ENCODE measurements at regions not wholly inside any gene's neighbourhood (a gene's known extent, or its start where the extent isn't known, plus 50 kb on each side); places are given as distances from the start of the nearest gene placed in this dataset.

DNA sequence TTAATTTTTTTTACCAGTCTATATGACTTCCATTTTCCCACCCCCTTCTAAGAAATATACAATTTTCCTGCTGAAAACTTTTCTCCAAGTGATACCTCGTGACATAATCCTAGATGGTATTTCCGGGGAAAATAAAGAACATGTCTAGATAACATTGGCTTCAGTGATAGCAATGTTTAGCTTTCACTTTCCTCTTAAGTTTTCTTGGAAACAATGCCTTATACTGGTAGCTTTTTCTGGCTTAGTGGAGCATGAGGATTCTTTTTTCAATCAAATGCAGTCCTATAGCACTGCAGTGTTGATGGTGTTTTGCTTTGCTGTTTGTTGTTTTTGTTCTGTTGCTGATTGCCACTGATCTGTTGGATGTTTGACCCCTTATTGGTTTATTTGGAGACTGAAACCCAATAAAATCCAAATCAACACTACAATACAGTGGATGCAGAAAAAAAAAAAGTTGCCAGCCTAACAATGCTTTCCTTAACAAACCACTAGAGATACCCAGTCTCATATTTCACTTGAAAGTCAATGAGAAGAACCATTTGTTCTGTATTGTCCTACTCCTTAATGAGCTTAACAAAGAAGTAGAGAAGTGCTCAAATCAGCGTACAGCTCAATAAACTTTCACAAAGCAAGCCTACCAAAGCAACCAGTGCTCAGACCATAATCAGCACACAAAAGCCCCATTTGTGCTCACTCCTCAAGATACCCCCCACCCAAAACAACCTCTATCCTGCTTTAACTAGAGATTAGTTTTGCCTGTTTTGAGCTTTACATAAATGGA lies 74.2 kb upstream of the GRAMD2B start:
- no peak for TF ChIP-seq CTCF (conservative IDR thresholded peaks at IDR 0.05; ENCODE audit: low read depth, low read length)
- no peak for DNase-seq (ENCODE audit: low read depth)
- no peak overlapping the region for H3K4me3 ChIP-seq (ENCODE audit: low read depth, low read length)

- H3K4me3 ChIP-seq (ENCODE audit: low read depth, low read length) = no peak overlapping the region
- peak; percentile 63 for DNase-seq (ENCODE audit: low read depth)
- no peak for TF ChIP-seq CTCF (conservative IDR thresholded peaks at IDR 0.05; ENCODE audit: low read depth, low read length)
Measured at GRCh38 chr5:126351153-126351552, 72.1 kb upstream of the GRAMD2B start.

DNA sequence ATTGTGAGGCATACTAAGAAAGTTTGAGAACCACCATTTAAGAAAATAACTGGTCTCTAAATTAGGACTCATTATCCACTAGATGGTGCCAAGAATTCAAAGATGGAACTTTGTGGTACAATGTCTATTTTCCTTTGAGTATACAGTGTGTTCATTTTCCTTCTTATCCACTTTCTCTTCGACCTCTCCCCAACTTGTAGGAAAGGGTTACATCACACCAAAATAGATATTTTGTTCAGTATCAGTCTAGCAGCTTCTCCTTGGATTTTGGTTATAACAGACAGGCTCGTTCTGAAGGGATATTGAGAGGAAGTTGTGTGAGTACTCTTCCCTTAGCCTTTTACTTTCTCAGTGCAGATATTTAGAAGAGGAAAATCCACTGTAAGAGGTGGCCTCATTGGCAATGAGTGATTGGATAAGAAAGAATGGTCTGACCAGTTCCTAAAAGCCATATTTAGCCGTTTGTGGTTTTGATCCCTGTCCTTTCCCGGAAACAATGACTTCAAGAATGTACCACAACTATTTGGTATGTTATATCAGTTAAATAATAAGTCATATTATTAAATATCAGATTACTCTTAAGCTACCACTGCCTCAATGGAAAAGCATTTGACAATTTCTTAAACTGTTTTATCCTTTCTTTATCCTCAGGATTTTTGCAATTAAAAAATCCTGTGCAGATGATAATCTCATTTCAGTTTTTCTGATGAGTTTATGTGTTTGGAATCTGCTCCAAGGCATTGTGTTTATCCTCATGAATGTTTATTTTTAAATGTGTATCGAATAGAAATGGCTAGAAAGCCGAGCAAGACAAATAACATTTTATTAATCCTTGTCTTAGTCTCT lies 69.0 kb upstream of the GRAMD2B start:
- H3K4me3 ChIP-seq (ENCODE audit: low read depth, low read length) = peak overlapping the region; percentile 14
- peak; percentile 59 for TF ChIP-seq CTCF (conservative IDR thresholded peaks at IDR 0.05; ENCODE audit: low read depth, low read length)
- peak; percentile 73 for DNase-seq (ENCODE audit: low read depth)

DNA sequence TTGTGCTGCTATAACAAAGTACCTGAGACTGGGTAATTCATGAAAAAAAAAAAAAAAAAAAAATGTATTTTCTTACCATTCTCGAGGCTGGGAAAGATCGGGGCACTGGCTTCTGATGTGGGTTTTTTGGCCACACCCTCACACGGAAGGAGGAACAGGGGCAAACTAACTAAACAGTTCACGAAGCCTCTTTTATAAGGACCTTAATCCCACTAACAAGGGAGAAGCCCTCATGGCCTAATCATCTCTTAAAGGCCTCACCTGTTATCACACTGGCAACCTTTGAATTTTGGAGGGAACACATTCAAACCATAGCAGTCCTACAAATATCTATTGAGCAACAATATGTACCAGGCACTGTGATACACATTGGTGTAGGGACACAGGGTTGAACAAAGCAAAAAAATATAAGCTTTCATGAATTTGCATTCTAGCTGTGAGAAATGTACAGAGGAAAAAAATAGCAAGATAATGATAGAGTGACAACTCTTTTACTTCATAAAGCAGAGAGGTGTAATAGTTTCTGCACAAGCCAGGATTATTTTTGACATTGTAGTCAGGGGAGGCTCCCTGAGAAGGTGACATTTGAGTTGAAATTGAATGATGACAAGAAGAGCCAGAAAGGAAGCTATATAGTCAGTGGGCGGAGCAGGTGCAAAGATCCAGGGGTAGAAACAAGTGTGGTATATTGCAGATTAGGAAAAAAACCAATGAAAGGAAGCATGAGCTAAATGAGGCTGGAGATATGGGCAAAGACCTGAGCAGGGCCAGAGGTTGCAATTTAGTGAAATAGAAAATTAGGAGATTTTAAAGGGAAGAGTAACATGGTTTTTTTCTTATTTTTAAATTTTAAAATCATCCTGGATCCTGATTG lies 68.1 kb upstream of the GRAMD2B start:
- DNase-seq (ENCODE audit: low read depth) = no peak
- no peak overlapping the region for H3K4me3 ChIP-seq (ENCODE audit: low read depth, low read length)
- no peak for TF ChIP-seq CTCF (conservative IDR thresholded peaks at IDR 0.05; ENCODE audit: low read depth, low read length)

GRCh38 chr5:126355940-126356339 lies 67.3 kb upstream of the GRAMD2B start:
- no peak overlapping the region for H3K4me3 ChIP-seq (ENCODE audit: low read depth, low read length)
- no peak for TF ChIP-seq CTCF (conservative IDR thresholded peaks at IDR 0.05; ENCODE audit: low read depth, low read length)
- no peak for DNase-seq (ENCODE audit: low read depth)

DNA sequence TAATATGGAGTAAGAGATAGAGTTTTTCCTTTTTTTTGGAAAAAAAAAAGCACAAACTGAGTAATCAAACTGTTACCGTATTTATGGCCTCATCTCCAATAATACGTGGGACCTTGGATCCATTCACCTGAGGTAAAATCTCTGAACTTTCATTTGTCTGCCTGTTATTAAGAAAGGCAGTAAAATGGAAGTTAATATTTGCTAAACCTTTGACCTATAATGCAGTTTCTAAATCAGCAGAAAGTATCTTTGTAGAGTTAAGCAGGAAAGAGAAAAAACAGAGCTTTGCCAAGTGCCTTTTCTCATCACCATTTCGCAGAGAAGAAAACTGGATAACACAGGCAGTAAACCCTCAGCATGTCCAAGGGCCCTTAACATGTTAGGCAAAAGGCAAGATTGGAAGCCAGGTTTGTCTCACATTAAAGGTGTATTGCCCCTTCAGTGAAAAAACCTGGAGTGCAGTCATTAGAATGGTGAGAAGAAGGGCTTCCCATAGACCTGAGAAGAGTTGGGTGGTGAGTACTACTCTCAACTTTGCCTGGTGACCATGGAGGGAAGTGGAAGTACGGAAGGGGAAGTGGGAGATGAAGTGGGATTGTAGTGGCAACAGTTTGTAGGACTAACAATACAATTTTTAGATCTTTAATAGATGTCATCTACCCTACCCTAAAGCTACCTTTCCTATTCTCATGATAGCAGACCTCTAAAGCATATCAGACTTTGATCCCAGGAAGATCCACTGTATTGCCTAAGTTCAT lies 65.4 kb upstream of the GRAMD2B start:
- no peak for TF ChIP-seq CTCF (conservative IDR thresholded peaks at IDR 0.05; ENCODE audit: low read depth, low read length)
- DNase-seq (ENCODE audit: low read depth) = no peak
- H3K4me3 ChIP-seq (ENCODE audit: low read depth, low read length) = no peak overlapping the region
